BJ (cell line): ENCODE measurements at regions not wholly inside any gene's neighbourhood (a gene's known extent, or its start where the extent isn't known, plus 50 kb on each side); places are given as distances from the start of the nearest gene placed in this dataset.

Experiments used
- CTCF ChIA-PET: fragments of 350-600 bp; formaldehyde crosslinking; extraction: SDS; loops from one replicate; lab custom pipeline; 2021; ENCODE audit warnings: antibody characterized with exemption, inconsistent platforms; lab: Yijun Ruan, JAX
- POLR2A ChIA-PET: fragments of 300-600 bp; sonication (Branson Sonifier 250); formaldehyde crosslinking; extraction: SDS; loops from one replicate; lab custom pipeline; 2021; ENCODE audit warnings: antibody characterized with exemption; lab: Charles Lee
- DNase-seq: peaks from one replicate; pipeline ENCODE4 v3.0.0-alpha.2; 2011; ENCODE audit warnings: low read depth
- H3K27me3 ChIP-seq: 2 replicates; pipeline ENCODE4 v1.6.0; 2011; ENCODE audit warnings: low read length; ENCODE audit not compliant: control insufficient read depth, insufficient read depth
- H3K36me3 ChIP-seq: 2 replicates; pipeline ENCODE4 v1.5.1; 2011; ENCODE audit warnings: low read length; ENCODE audit not compliant: control insufficient read depth, insufficient read depth
- H3K4me3 ChIP-seq: 2 replicates; pipeline ENCODE4 v1.5.1; 2011; ENCODE audit warnings: low read depth, mild to moderate bottlenecking, control low read depth, low read length
- CTCF ChIP-seq: IDR thresholded peaks from 2 replicates; pipeline ENCODE4 v1.5.1; 2011; ENCODE audit warnings: low read depth, mild to moderate bottlenecking, control low read depth, inconsistent platforms, low read length, moderate library complexity; ENCODE audit not compliant: insufficient read depth

GRCh38 chr12:63394349-63394748, 243.3 kb upstream of the AVPR1A start:
- no peak for TF ChIP-seq CTCF
- CTCF ChIA-PET = no interaction called here
- POLR2A ChIA-PET = no interaction called here
- Histone ChIP-seq H3K36me3 (no peaks in the 10 kb centered on the region), H3K27me3 (no peaks in the 10 kb centered on the region), H3K4me3 (no peak overlapping the region)
- DNase-seq = no peak

- TF ChIP-seq CTCF = no peak
- H3K36me3 ChIP-seq = no peaks in the 10 kb centered on the region
- CTCF ChIA-PET = no interaction called here
- POLR2A ChIA-PET = no interaction called here
- DNase-seq = no peak
- no peaks in the 10 kb centered on the region for H3K27me3 ChIP-seq
- no peak overlapping the region for H3K4me3 ChIP-seq
Measured at GRCh38 chr12:63389211-63389610, 238.2 kb upstream of the AVPR1A start.

- ChIA-PET CTCF (no interaction called here), POLR2A (no interaction called here)
- H3K4me3 ChIP-seq = no peak overlapping the region
- no peaks in the 10 kb centered on the region for H3K27me3 ChIP-seq
- TF ChIP-seq CTCF = no peak
- DNase-seq = no peak
- no peaks in the 10 kb centered on the region for H3K36me3 ChIP-seq
Measured at GRCh38 chr12:63387771-63388170, 236.8 kb upstream of the AVPR1A start.

- TF ChIP-seq CTCF = no peak
- Histone ChIP-seq H3K36me3 (no peaks in the 10 kb centered on the region), H3K4me3 (no peak overlapping the region), H3K27me3 (no peaks in the 10 kb centered on the region)
- CTCF ChIA-PET = no interaction called here
- no peak for DNase-seq
- POLR2A ChIA-PET = no interaction called here
Measured at GRCh38 chr12:63382930-63383329, 231.9 kb upstream of the AVPR1A start.

- DNase-seq = peak; percentile 3
- Histone ChIP-seq H3K4me3 (no peak overlapping the region), H3K27me3 (no peaks in the 10 kb centered on the region; the same call in 1 of the 2 replicates), H3K36me3 (no peaks in the 10 kb centered on the region)
- POLR2A ChIA-PET = no interaction called here
- CTCF ChIA-PET = no interaction called here
- TF ChIP-seq CTCF = no peak
Measured at GRCh38 chr12:63362791-63363190, 211.8 kb upstream of the AVPR1A start.
